ENCODE measurements at regions not wholly inside any gene's neighbourhood (a gene's known extent, or its start where the extent isn't known, plus 50 kb on each side); places are given as distances from the start of the nearest gene placed in this dataset.

GRCh38 chr4:136754810-136755530 lies 777.3 kb downstream of the PCDH18 start:
- no peak for TF ChIP-seq CTCF (IDR thresholded peaks at IDR 0.05)
- no peak for TF ChIP-seq POLR2A (IDR thresholded peaks at IDR 0.05)
